Stomach (tissue), 8 donors: ENCODE measurements at regions not wholly inside any gene's neighbourhood (a gene's known extent, or its start where the extent isn't known, plus 50 kb on each side); places are given as distances from the start of the nearest gene placed in this dataset.

ENCODE experiments used
- DNase-seq, 2 donors: peaks; one replicate each; pipeline versions ENCODE4 v3.0.0 to v3.0.0-alpha.2; 2013 to 2019
- H3K27ac ChIP-seq, 5 donors: fragments of 200-600 bp in 4 of 5; sonication (generic) in 4 of 5; one replicate each; pipeline ENCODE4 v1.5.1; 2013 to 2019; ENCODE audit warnings: mild to moderate bottlenecking in 1 of 5, moderate library complexity in 1 of 5
- H3K27me3 ChIP-seq, 3 donors: fragments of 200-600 bp; sonication (generic); one replicate each; pipeline ENCODE4 v1.5.1; 2017 to 2019; ENCODE audit warnings: mixed run types in 1 of 3
- H3K36me3 ChIP-seq, 4 donors: fragments of 200-600 bp; sonication (generic); 1 replicate in 3 of 4; 2 replicates in 1 of 4; pipeline ENCODE4 v1.5.1; 2016 to 2019
- H3K4me1 ChIP-seq, 4 donors: fragments of 200-600 bp; sonication (generic); one replicate each; pipeline ENCODE4 v1.5.1; 2016 to 2019
- H3K4me3 ChIP-seq, 4 donors: fragments of 200-600 bp; sonication (generic) in 3 of 4; one replicate each; pipeline ENCODE4 v1.5.1; 2016 to 2019; ENCODE audit warnings: mild to moderate bottlenecking in 1 of 4
- H3K9me3 ChIP-seq, 4 donors: fragments of 200-600 bp; sonication (generic); one replicate each; pipeline ENCODE4 v1.5.1; 2016 to 2019
- EP300 ChIP-seq: sonication (generic); formaldehyde crosslinking; IDR thresholded peaks from one replicate; pipeline ENCODE4 v1.6.1; 2017; ENCODE audit warnings: antibody characterized with exemption
- POLR2A ChIP-seq, 4 donors: fragments of 450-650 bp; IDR thresholded peaks; one replicate each; pipeline ENCODE4 v1.6.1; 2016; ENCODE audit warnings: antibody characterized with exemption in 4 of 4, control low read depth in 2 of 4, mild to moderate bottlenecking in 1 of 4, moderate library complexity in 1 of 4
- POLR2AphosphoS5 ChIP-seq, 3 donors: sonication (generic); formaldehyde crosslinking; IDR thresholded peaks; one replicate each; pipeline ENCODE4 v1.6.1; 2016; ENCODE audit warnings: antibody characterized with exemption in 3 of 3
- WGBS, 5 donors: extraction: QIAGEN DNeasy Blood & Tissue Kit in 3 of 5; methylation state at CpG; one replicate each; pipeline versions ENCODE4 v1.1.5 to v1.1.7; 2013 to 2018; 5-methylcytosine and 5-hydroxymethylcytosine counted together
- intact Hi-C: fragments of 100-400 bp; cut with DNase I; formaldehyde crosslinking; loops from one replicate; pipeline ENCODE4 v1.15.1; 2023; ENCODE audit warnings: low total_unique reads
- TF ChIP-seq, protein P1 (sequence below), 7 experiments: fragments of 450-650 bp in 4 of 7; fragments of 200-600 bp in 3 of 7; sonication (generic) in 3 of 7; IDR thresholded peaks; one replicate each; pipeline ENCODE4 v1.5.1; 2016 to 2019; ENCODE audit warnings: antibody characterized with exemption in 7 of 7, control low read depth in 2 of 7, mild to moderate bottlenecking in 1 of 7
- donor health status: healthy with polysubstance abuse.
- donor health status: Bipolar disorder and iron deficiency.
- donor health status: healthy.

DNA sequence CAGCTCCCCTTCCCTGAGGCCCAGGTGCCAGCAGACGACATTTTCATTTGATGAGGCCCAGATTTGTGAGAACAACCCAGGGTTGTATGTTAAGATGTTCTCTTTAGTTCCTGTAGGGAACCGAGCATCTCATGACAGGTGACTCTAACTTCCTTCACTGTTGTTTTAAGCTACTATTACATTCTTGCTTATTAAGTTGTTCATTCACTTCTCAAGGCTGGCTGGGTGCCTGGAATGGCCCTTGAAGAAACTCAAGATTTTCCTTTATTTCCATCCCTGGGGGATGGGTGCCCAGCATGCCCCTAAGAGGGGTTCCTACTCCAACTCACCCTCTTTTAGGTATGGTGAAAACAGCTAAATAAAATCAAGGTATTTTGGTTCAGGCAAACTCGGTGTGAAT, 111.5 kb upstream of the SYNDIG1 start:
- Histone ChIP-seq H3K4me1 (no peaks in the 10 kb centered on the region), H3K27me3 (no peaks in the 10 kb centered on the region), H3K27ac (no peak overlapping the region), H3K9me3 (peaks cover 0 to 16% (median 10%) of the 10 kb centered on the region in 4 donors), H3K4me3 (no peak overlapping the region), H3K36me3 (no peaks in the 10 kb centered on the region)
- intact Hi-C loops: no loop called here
- DNase-seq: no peak
- 69 to 88% (median 84%) methylated on average over 3 of the region's 3 CpGs for WGBS, 5 donors
- TF ChIP-seq POLR2AphosphoS5 (IDR thresholded peaks at IDR 0.05) (no peak), EP300 (no peak), POLR2A (IDR thresholded peaks at IDR 0.05) (no peak)
- TF ChIP-seq, protein P1, sequence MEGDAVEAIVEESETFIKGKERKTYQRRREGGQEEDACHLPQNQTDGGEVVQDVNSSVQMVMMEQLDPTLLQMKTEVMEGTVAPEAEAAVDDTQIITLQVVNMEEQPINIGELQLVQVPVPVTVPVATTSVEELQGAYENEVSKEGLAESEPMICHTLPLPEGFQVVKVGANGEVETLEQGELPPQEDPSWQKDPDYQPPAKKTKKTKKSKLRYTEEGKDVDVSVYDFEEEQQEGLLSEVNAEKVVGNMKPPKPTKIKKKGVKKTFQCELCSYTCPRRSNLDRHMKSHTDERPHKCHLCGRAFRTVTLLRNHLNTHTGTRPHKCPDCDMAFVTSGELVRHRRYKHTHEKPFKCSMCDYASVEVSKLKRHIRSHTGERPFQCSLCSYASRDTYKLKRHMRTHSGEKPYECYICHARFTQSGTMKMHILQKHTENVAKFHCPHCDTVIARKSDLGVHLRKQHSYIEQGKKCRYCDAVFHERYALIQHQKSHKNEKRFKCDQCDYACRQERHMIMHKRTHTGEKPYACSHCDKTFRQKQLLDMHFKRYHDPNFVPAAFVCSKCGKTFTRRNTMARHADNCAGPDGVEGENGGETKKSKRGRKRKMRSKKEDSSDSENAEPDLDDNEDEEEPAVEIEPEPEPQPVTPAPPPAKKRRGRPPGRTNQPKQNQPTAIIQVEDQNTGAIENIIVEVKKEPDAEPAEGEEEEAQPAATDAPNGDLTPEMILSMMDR (IDR thresholded peaks at IDR 0.05): no peak

DNA sequence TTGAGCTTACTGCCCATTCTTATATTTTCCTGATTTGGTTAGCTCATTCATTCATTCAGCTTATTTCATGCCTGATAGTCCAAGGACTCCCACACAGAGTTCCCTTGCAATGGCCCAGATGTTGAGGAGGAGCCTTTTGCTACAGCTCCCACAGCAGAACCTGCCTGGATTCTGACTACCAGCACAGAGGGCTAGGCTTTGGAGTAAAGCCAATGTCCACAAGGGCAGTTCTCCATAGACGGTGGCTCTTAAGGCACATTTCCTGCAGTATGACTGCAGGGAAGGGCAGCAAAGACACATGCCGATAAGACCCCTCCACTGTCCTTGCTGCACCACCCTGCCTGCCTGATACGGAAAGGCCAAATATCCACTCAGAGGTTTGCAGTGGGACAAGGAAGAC, 112.3 kb upstream of the SYNDIG1 start:
- intact Hi-C loops: no loop called here

DNA sequence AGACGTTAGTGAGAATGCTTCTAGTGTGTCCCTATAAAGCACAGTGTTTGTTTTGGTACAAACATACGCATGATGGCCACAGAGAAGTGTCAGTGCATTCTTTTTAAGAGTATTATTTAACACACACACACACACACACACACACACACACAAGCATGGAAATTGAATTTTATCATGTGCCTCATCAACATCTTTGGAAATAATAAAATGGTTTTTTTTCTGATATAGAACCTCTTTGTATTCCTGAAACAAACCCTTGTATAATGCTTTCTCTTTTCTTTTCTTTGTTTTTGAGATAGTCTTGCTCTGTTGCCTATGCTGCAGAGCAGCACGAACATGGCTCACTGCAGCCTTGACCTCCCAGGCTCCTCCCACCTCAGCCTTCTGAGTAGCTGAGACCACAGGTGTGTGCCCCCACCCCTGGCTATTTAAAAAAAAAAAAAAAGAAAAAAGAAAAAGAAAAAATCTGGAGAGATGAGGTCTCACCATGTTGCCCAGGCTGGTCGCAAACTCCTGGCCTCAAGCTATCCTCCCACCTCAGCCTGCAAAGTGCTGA, 116.2 kb upstream of the SYNDIG1 start:
- Histone ChIP-seq H3K9me3 (no peaks in the 10 kb centered on the region), H3K4me1 (no peaks in the 10 kb centered on the region), H3K4me3 (no peak overlapping the region), H3K36me3 (no peaks in the 10 kb centered on the region), H3K27ac (no peak overlapping the region), H3K27me3 (no peaks in the 10 kb centered on the region)
- 78 to 88% (median 78%) methylated on average over 4 of the region's 4 CpGs for WGBS, 5 donors
- DNase-seq: no peak
- TF ChIP-seq, protein P1 (IDR thresholded peaks at IDR 0.05): no peak
- TF ChIP-seq POLR2AphosphoS5 (IDR thresholded peaks at IDR 0.05) (no peak), EP300 (no peak), POLR2A (IDR thresholded peaks at IDR 0.05) (no peak)
- intact Hi-C loops: no loop called here

More for the DNA sequence above, 112.3 kb upstream of the SYNDIG1 start:
- WGBS, 5 donors: 27 to 53% (median 35%) methylated on average over 3 of the region's 3 CpGs
- no peaks in the 10 kb centered on the region for H3K27me3 ChIP-seq
- H3K27ac ChIP-seq: no peak overlapping the region
- H3K4me1 ChIP-seq: no peaks in the 10 kb centered on the region
- TF ChIP-seq POLR2AphosphoS5 (IDR thresholded peaks at IDR 0.05) (peak in 2 of 3 donors; percentile 38 to 69), POLR2A (IDR thresholded peaks at IDR 0.05) (no peak), EP300 (no peak)
- H3K36me3 ChIP-seq: no peaks in the 10 kb centered on the region
- H3K4me3 ChIP-seq: no peak overlapping the region
- peaks cover 0 to 10% (median 5%) of the 10 kb centered on the region in 4 donors for H3K9me3 ChIP-seq
- peak; percentile 47 to 84 for DNase-seq

DNA sequence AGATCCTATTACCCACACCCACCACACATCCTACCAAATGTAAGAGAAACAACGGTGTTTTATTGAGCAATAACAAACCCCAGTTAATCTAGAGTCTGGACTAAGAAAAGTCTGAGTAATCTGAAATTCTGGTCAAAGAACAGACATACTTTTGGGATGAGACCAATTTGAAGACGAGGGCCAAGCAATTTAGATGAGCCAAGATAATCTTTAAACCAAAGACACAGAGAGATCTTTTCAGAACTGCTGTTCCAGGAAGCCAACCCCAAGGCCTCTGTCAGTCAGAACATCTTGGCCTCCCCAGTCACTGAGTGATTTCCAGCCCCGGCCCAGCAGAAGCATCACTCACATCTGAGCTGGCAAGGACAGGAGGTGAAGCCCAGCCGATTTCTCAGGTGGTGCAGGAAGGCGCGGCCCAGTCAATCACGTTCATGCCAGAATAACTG, 118.5 kb upstream of the SYNDIG1 start:
- H3K27me3 ChIP-seq: no peaks in the 10 kb centered on the region
- H3K27ac ChIP-seq: no peak overlapping the region
- H3K36me3 ChIP-seq: no peaks in the 10 kb centered on the region
- H3K4me3 ChIP-seq: no peak overlapping the region
- DNase-seq: no peak
- no peaks in the 10 kb centered on the region for H3K4me1 ChIP-seq
- TF ChIP-seq, protein P1 (IDR thresholded peaks at IDR 0.05): no peak
- TF ChIP-seq POLR2AphosphoS5 (IDR thresholded peaks at IDR 0.05): no peak
- TF ChIP-seq EP300: no peak
- no peak for TF ChIP-seq POLR2A (IDR thresholded peaks at IDR 0.05)
- H3K9me3 ChIP-seq: no peaks in the 10 kb centered on the region
- intact Hi-C loops: no loop called here
- WGBS, 5 donors: 63 to 72% (median 67%) methylated on average over 7 of the region's 7 CpGs

DNA sequence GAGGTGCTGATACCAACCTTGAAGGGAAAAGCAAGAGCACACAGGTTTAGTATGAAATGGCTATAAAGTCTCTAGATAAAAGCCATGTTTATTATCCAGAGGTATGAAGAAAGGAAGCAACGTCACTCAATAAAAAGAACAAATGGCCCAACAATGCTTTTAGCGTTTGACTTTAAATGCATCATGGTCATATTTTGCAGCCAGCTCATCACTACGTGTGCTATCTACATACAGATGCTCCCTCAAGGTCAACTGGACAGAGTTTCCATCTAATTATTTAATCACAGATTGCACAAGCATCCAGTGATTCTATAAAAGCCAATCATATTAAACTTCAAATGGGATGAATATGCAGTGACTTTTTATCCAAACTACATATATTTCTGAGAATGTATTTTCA, 127.6 kb upstream of the SYNDIG1 start:
- no peak for DNase-seq
- no peaks in the 10 kb centered on the region for H3K36me3 ChIP-seq
- intact Hi-C loops: no loop called here
- H3K4me1 ChIP-seq: no peaks in the 10 kb centered on the region
- TF ChIP-seq EP300: no peak
- TF ChIP-seq POLR2AphosphoS5 (IDR thresholded peaks at IDR 0.05): no peak
- TF ChIP-seq, protein P1 (IDR thresholded peaks at IDR 0.05): no peak
- no peak for TF ChIP-seq POLR2A (IDR thresholded peaks at IDR 0.05)
- H3K9me3 ChIP-seq: no peaks in the 10 kb centered on the region
- no peak overlapping the region for H3K4me3 ChIP-seq
- no peak overlapping the region for H3K27ac ChIP-seq
- WGBS, 5 donors: 78 to 87% (median 82%) methylated on average over 3 of the region's 3 CpGs
- no peaks in the 10 kb centered on the region for H3K27me3 ChIP-seq
